ENCODE measurements at regions not wholly inside any gene's neighbourhood (a gene's known extent, or its start where the extent isn't known, plus 50 kb on each side); places are given as distances from the start of the nearest gene placed in this dataset.

GRCh38 chr22:33124471-33124870 is 66.3 kb upstream of the SYN3 start:
- TF ChIP-seq CTCF (IDR thresholded peaks at IDR 0.05) (no peak), POLR2A (IDR thresholded peaks at IDR 0.05) (no peak)
